ENCODE measurements at regions not wholly inside any gene's neighbourhood (a gene's known extent, or its start where the extent isn't known, plus 50 kb on each side); places are given as distances from the start of the nearest gene placed in this dataset.

DNA sequence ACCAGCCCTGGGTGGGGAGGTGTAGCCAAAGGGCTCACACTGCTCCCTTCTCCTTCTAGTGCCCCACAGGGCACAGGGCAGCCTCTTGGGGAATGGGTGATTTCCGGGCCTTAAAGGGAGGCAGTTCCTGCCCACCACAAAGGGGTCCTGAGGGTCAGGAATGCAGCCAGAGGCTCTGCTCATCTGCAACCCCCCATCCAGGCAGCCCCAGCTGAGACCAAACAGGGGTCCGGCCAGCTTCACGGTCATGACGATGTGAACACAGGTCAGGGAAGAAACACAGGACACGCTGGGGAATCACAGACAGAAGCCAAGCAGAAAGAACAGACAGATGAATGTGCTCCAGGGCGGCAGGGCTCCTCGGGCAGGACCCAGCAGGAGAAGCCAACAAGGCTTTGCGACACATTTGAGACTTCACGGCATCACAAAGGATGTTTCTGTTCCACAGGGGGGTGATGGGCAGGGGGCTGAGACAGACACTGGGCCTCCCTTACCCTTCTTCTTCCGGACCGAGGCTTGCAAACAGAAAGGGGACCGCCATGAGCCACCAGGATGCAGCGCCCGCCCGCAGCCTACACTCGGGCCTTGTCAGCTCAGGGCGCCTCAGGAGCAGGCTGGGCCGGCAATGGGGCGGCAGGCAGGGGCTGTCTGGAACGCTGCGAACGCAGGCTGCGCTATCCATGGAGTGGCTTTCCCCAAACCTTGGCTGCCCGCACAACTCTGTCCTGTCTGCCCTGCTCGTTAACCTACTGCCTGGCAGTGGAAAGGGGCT is 101.9 kb downstream of the CTTN start:
- Histone ChIP-seq H3K4me3 (no peak overlapping the region), H3K9ac (ENCODE audit: insufficient read depth in 1 of 2, low read length in 2 of 2) (no peak overlapping the region), H3K4me1 (ENCODE audit: control insufficient read depth in 5 of 5, insufficient read depth in 5 of 5, low read length in 5 of 5) (peaks cover 0 to 10% (median 0%) of the 10 kb centered on the region in 5 donors), H3K27ac (ENCODE audit: low read depth in 1 of 2, low read length in 1 of 2) (no peak overlapping the region), H3K36me3 (ENCODE audit: control insufficient read depth in 4 of 4, insufficient read depth in 4 of 4, low read length in 4 of 4) (no peaks in the 10 kb centered on the region), H3K9me3 (ENCODE audit: control insufficient read depth in 4 of 4, insufficient read depth in 3 of 4, low read length in 3 of 4) (no peaks in the 10 kb centered on the region), H3K27me3 (ENCODE audit: control insufficient read depth in 3 of 3, insufficient read depth in 3 of 3, low read length in 2 of 3) (no peaks in the 10 kb centered on the region)
- WGBS, 2 donors = 93 to 95% methylated on average over 25 of the region's 25 CpGs
- no peak for DNase-seq
- no peak for ATAC-seq (ENCODE audit: insufficient read depth, low FRiP score)
- TF ChIP-seq, protein P1, sequence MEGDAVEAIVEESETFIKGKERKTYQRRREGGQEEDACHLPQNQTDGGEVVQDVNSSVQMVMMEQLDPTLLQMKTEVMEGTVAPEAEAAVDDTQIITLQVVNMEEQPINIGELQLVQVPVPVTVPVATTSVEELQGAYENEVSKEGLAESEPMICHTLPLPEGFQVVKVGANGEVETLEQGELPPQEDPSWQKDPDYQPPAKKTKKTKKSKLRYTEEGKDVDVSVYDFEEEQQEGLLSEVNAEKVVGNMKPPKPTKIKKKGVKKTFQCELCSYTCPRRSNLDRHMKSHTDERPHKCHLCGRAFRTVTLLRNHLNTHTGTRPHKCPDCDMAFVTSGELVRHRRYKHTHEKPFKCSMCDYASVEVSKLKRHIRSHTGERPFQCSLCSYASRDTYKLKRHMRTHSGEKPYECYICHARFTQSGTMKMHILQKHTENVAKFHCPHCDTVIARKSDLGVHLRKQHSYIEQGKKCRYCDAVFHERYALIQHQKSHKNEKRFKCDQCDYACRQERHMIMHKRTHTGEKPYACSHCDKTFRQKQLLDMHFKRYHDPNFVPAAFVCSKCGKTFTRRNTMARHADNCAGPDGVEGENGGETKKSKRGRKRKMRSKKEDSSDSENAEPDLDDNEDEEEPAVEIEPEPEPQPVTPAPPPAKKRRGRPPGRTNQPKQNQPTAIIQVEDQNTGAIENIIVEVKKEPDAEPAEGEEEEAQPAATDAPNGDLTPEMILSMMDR (IDR thresholded peaks at IDR 0.05; ENCODE audit: control extremely low read depth, extremely low read depth) = no peak

DNA sequence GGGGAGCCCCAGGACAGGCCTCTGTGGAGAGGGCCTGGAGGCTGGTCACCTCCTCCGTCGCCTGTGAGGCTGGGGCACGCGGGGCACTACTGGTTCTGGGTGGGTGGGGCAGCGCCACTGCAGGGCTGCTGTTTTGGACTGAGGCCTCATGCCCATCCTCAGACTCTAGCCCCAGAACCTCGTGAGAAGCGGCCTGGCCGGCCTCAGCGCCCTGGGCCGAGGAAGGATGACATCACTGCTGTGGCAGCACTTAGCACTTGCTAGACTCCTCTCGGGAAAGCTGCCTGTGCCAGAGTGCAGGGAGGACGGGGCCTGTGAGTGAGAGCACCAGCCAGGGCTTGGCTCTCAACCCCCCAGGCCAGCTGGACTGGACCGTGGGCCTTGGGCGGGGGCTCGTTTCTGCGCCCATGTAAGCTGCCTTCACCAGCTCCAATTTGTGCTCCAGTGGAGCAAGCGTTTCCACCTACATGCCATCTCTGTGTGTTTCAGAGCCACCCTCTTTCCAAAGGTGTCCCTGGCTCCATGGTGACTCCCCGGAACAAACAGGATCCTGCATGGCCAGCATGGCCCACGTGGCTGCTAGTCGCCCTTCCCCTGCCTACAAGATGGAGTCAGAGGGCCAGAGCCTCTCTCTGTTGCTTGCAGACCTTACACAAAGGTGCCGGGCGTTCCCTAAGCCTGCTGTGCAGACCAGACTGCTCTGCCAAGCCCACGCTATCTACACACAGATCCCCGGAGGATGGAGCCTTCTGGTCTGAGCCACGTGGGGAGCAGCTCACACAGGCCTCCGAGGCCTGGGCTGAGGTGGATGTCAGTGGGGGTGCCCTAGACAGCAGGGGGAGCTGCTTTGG is 102.9 kb downstream of the CTTN start:
- ATAC-seq (ENCODE audit: insufficient read depth, low FRiP score) (no peak), DNase-seq (no peak)
- no peaks in the 10 kb centered on the region for H3K9me3 ChIP-seq (ENCODE audit: control insufficient read depth in 4 of 4, insufficient read depth in 3 of 4, low read length in 3 of 4)
- H3K9ac ChIP-seq (ENCODE audit: insufficient read depth in 1 of 2, low read length in 2 of 2) = no peak overlapping the region
- peaks cover 0 to 10% (median 0%) of the 10 kb centered on the region in 5 donors for H3K4me1 ChIP-seq (ENCODE audit: control insufficient read depth in 5 of 5, insufficient read depth in 5 of 5, low read length in 5 of 5)
- H3K4me3 ChIP-seq = no peak overlapping the region
- H3K36me3 ChIP-seq (ENCODE audit: control insufficient read depth in 4 of 4, insufficient read depth in 4 of 4, low read length in 4 of 4) = no peaks in the 10 kb centered on the region
- 86 to 88% methylated on average over 26 of the region's 26 CpGs for WGBS, 2 donors
- H3K27ac ChIP-seq (ENCODE audit: low read depth in 1 of 2, low read length in 1 of 2) = no peak overlapping the region
- TF ChIP-seq, protein P1 (IDR thresholded peaks at IDR 0.05; ENCODE audit: control extremely low read depth, extremely low read depth) = no peak
- H3K27me3 ChIP-seq (ENCODE audit: control insufficient read depth in 3 of 3, insufficient read depth in 3 of 3, low read length in 2 of 3) = no peaks in the 10 kb centered on the region

DNA sequence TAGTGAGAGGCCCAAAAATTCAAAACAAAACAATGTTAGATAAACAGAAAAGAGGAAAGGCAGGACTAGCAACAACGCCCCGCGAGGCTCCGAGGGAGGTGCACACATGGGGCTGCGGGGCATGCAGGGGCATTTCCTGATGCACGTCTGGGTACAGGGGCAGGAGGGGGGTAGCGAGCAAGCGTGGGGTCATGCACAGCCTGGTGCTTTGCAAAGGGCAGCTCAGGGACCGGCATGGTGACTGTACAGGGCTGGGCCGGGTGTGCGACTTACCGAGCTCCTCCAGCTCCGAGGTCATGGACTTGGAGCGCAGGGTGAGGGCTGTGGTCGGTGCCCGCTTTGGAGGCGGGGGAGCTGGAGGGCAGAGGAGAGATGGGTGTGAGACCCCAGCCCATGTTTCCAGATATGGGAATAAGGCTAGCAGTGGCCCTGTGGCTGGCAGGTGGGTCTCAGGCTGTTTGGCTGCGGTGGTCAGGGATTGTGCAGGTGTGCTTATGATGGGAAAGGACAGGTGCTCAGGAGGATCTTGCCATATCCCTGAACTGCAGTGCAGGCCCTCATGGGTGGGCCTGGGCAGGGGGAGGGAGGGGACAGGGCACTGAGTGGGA is 103.7 kb downstream of the CTTN start:
- no peak overlapping the region for H3K27ac ChIP-seq (ENCODE audit: low read depth in 1 of 2, low read length in 1 of 2)
- TF ChIP-seq, protein P1 (IDR thresholded peaks at IDR 0.05; ENCODE audit: control extremely low read depth, extremely low read depth) = no peak
- no peak overlapping the region for H3K9ac ChIP-seq (ENCODE audit: insufficient read depth in 1 of 2, low read length in 2 of 2)
- DNase-seq (no peak), ATAC-seq (ENCODE audit: insufficient read depth, low FRiP score) (no peak)
- WGBS, 2 donors = 85 to 88% methylated on average over 18 of the region's 18 CpGs
- H3K4me1 ChIP-seq (ENCODE audit: control insufficient read depth in 5 of 5, insufficient read depth in 5 of 5, low read length in 5 of 5) = peaks cover 0 to 10% (median 0%) of the 10 kb centered on the region in 5 donors
- H3K27me3 ChIP-seq (ENCODE audit: control insufficient read depth in 3 of 3, insufficient read depth in 3 of 3, low read length in 2 of 3) = no peaks in the 10 kb centered on the region
- no peaks in the 10 kb centered on the region for H3K9me3 ChIP-seq (ENCODE audit: control insufficient read depth in 4 of 4, insufficient read depth in 3 of 4, low read length in 3 of 4)
- H3K36me3 ChIP-seq (ENCODE audit: control insufficient read depth in 4 of 4, insufficient read depth in 4 of 4, low read length in 4 of 4) = no peaks in the 10 kb centered on the region
- no peak overlapping the region for H3K4me3 ChIP-seq

Data from lung (tissue), 11 donors.